Keratinocyte (primary cell): ENCODE measurements at regions not wholly inside any gene's neighbourhood (a gene's known extent, or its start where the extent isn't known, plus 50 kb on each side); places are given as distances from the start of the nearest gene placed in this dataset.
"Not testable (repeated sequence)": the region's sequence is repeated elsewhere in the genome, so short reads cannot be mapped to it uniquely, and the experiment has no call there.

Experiments used
- DNase-seq: peaks from one replicate; pipeline ENCODE4 v3.0.0-alpha.2; 2011; ENCODE audit warnings: low read depth, missing footprints, low spot score
- FAIRE-seq: peaks from 2 replicates; lab custom pipeline; 2011; peaks lifted over from hg19 to GRCh38; lab: Jason Lieb, UNC
- H2AFZ ChIP-seq: 2 replicates; pipeline ENCODE4 v1.6.0; 2012; ENCODE audit warnings: low read length, control low read depth, inconsistent platforms; ENCODE audit not compliant: control insufficient read depth
- H3K27ac ChIP-seq: 2 replicates; pipeline ENCODE4 v1.5.1; 2011; ENCODE audit warnings: low read length; ENCODE audit not compliant: control insufficient read depth, insufficient read depth
- H3K27me3 ChIP-seq: 3 replicates; pipeline ENCODE4 v1.6.0; 2011; ENCODE audit warnings: low read length; ENCODE audit not compliant: control insufficient read depth, insufficient read depth; ENCODE audit errors: extremely low read depth
- H3K36me3 ChIP-seq, 2 experiments: 2 replicates in 1 of 2; 3 replicates in 1 of 2; pipeline ENCODE4 v1.5.1; 2011; ENCODE audit warnings: low read length in 2 of 2, mild to moderate bottlenecking in 1 of 2; ENCODE audit not compliant: control insufficient read depth in 2 of 2, insufficient read depth in 2 of 2; ENCODE audit errors: extremely low read depth in 1 of 2
- H3K4me1 ChIP-seq: 3 replicates; pipeline ENCODE4 v1.5.1; 2011; ENCODE audit warnings: low read length; ENCODE audit not compliant: control insufficient read depth, insufficient read depth; ENCODE audit errors: extremely low read depth
- H3K4me2 ChIP-seq: 3 replicates; pipeline ENCODE4 v1.6.0; 2011; ENCODE audit warnings: low read depth, low read length; ENCODE audit not compliant: control insufficient read depth, insufficient read depth; ENCODE audit errors: extremely low read depth
- H3K4me3 ChIP-seq, 3 experiments: fragments of 200-600 bp in 1 of 3; sonication (generic) in 1 of 3; 2 replicates in 2 of 3; 3 replicates in 1 of 3; pipeline ENCODE4 v1.5.1; 2011 to 2016; ENCODE audit warnings: low read length in 3 of 3, mild to moderate bottlenecking in 3 of 3, control low read depth in 2 of 3, inconsistent platforms in 1 of 3, low read depth in 1 of 3, mixed read lengths in 1 of 3, mixed run types in 1 of 3, moderate library complexity in 1 of 3; ENCODE audit not compliant: control insufficient read depth in 2 of 3, insufficient read depth in 2 of 3; ENCODE audit errors: extremely low read depth in 1 of 3
- H3K79me2 ChIP-seq: 2 replicates; pipeline ENCODE4 v1.6.0; 2012; ENCODE audit warnings: low read length; ENCODE audit not compliant: control insufficient read depth, insufficient read depth
- H3K9ac ChIP-seq: 3 replicates; pipeline ENCODE4 v1.6.0; 2011; ENCODE audit warnings: low read length; ENCODE audit not compliant: control insufficient read depth, insufficient read depth; ENCODE audit errors: extremely low read depth
- H3K9me1 ChIP-seq: 3 replicates; pipeline ENCODE4 v1.6.0; 2011; ENCODE audit warnings: low read length; ENCODE audit not compliant: control insufficient read depth, insufficient read depth; ENCODE audit errors: extremely low read depth
- H3K9me3 ChIP-seq: 2 replicates; pipeline ENCODE4 v1.5.1; 2012; ENCODE audit warnings: low read depth, low read length; ENCODE audit not compliant: control insufficient read depth
- H4K20me1 ChIP-seq: 3 replicates; pipeline ENCODE4 v1.6.0; 2011; ENCODE audit warnings: low read length; ENCODE audit not compliant: control insufficient read depth, insufficient read depth; ENCODE audit errors: extremely low read depth
- CTCF ChIP-seq, 3 experiments: IDR thresholded peaks in 1 of 3; conservative IDR thresholded peaks in 1 of 3; optimal IDR thresholded peaks in 1 of 3; 2 replicates in 2 of 3; 3 replicates in 1 of 3; pipeline versions ENCODE3 to v1.5.1; 2011; ENCODE audit warnings: low read length in 3 of 3, mild to moderate bottlenecking in 3 of 3, moderate library complexity in 2 of 3, control low read depth in 1 of 3, inconsistent platforms in 1 of 3; ENCODE audit not compliant: insufficient read depth in 2 of 3; ENCODE audit errors: extremely low read depth in 1 of 3
- EZH2 ChIP-seq: IDR thresholded peaks from one replicate; pipeline ENCODE4 v1.6.1; 2012; ENCODE audit warnings: inconsistent platforms, mild to moderate bottlenecking, low read length, moderate library complexity
- dilution Hi-C: fragments of 300-500 bp; cut with MboI; formaldehyde crosslinking; loops from one replicate; pipeline ENCODE4 v1.7.0; 2020; ENCODE audit warnings: low sequenced_read_pairs; ENCODE audit not compliant: extremely low pct_ligation_motif_present
- small RNA-seq, 3 experiments: library from RNA; depleted of rRNA; stranded (forward); fragments of <200 nt; gene quantifications; one replicate each; pipeline ENCODE3, GENCODE V24; 2012; ENCODE audit warnings: low read depth in 3 of 3, low replicate concordance in 1 of 3; ENCODE audit not compliant: insufficient read length in 3 of 3

DNA sequence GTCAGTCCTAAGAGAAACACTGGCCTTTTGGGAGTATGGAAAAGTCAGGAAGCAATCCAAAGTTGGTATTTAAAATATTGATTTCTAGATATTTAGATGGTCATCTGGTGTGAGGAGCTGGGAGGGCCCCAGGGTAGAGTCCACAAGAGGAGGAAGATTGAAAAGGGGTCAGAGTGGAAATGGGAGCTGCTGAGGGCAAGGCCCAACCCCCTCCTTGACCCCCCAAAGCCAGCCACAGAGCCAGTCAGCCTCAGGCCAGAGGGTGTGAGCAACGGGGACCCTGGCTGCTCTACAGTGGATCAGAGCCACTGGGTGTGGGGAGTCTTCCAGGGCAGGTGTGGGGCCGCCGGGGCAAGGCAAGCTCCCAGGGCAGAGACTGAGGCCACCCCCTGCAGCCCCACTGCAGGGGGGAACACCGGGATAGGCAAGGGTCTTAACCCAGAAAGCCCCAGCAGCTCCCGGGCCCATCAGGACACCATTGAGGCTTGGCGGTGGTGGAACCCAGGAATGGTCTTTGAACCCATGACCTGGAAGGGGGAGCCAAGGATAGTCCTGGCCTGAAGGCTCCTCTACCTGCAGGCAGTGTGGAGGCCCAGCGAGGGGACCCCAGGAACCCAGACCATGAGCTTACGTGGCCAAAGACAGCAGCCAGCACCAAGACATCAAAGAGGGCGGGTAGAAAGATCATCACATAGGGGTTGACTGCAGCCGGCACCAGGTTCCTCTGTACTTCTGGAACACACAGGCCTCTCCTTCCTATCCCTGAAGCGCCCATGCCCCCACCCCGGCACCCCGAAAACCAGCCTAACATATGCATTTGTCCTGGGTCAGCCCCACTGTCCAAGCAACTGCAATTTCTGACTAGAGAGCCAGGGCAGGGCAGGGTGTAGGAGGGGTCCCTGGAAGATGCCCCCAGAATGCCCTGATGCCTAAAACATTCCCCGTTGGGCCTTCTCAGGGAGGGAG lies 51.3 kb upstream of the CSPG4 start:
- dilution Hi-C loops, H4K20me1 ChIP-seq, H2AFZ ChIP-seq, H3K27ac ChIP-seq, H3K4me1 ChIP-seq, H3K4me2 ChIP-seq, H3K27me3 ChIP-seq, H3K79me2 ChIP-seq, H3K36me3 ChIP-seq, FAIRE-seq, H3K9me1 ChIP-seq, H3K9ac ChIP-seq, H3K4me3 ChIP-seq, H3K9me3 ChIP-seq, DNase-seq: not testable (repeated sequence)

DNA sequence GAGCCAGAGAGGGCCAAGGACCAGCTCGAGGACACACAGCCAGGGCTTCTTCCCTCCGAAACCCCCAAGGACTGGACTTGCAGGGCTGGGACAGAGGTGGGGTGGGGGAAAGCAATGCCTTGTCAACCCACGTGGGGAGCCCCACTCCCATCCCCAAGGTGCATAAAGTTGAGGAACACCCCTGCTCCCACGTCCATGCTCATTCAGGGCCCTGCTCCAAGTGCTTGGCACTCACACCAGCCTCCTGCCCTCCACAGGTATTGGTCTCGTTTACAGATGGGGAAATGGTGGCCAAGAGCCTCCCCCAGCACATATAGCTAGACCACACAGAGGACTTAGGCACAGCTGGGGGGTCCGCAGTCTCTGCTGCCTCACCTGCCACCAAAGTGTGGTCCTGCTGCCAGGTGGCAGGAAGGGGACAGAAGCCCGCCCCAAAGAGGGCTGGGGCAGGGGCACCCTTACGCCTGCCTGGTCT lies 50.5 kb upstream of the CSPG4 start:
- FAIRE-seq = no peak
- TF ChIP-seq CTCF (optimal IDR thresholded peaks at IDR 0.05 in 1 of 3, IDR thresholded peaks at IDR 0.05 in 1 of 3, conservative IDR thresholded peaks at IDR 0.05 in 1 of 3; ENCODE audit: extremely low read depth in 1 of 3, insufficient read depth in 2 of 3, low read length in 3 of 3) (no peak), EZH2 (no peak)
- H3K79me2 ChIP-seq = no peaks in the 10 kb centered on the region
- no peaks in the 10 kb centered on the region for H3K9me3 ChIP-seq
- dilution Hi-C loops = no loop called here
- H3K27ac ChIP-seq = no peak overlapping the region
- no peak overlapping the region for H3K4me3 ChIP-seq
- peaks cover 3% of the 10 kb centered on the region for H3K4me1 ChIP-seq
- H3K36me3 ChIP-seq = no peaks in the 10 kb centered on the region
- no peak for DNase-seq
- no peak overlapping the region for H3K9ac ChIP-seq
- H4K20me1 ChIP-seq = no peaks in the 10 kb centered on the region
- H3K4me2 ChIP-seq = no peak overlapping the region
- H3K9me1 ChIP-seq = no peaks in the 10 kb centered on the region
- H3K27me3 ChIP-seq = no peaks in the 10 kb centered on the region
- no peak overlapping the region for H2AFZ ChIP-seq

Small RNAs in the stretch of these regions (small RNA-seq; reads per million reads assigned to genes)
- gene RN7SL319P = 0 reads per million in 3 experiments
